Fibroblast of mammary gland (primary cell): ENCODE measurements at regions not wholly inside any gene's neighbourhood (a gene's known extent, or its start where the extent isn't known, plus 50 kb on each side); places are given as distances from the start of the nearest gene placed in this dataset.

ENCODE experiments used
- DNase-seq: peaks from one replicate; pipeline ENCODE4 v3.0.0-alpha.2; 2010; ENCODE audit warnings: low read depth
- H3K4me3 ChIP-seq: 2 replicates; pipeline ENCODE4 v1.5.1; 2011; ENCODE audit warnings: low read depth, mild to moderate bottlenecking, low read length, moderate library complexity; ENCODE audit not compliant: control insufficient read depth
- TF ChIP-seq, protein P1 (sequence below): conservative IDR thresholded peaks from 2 replicates; pipeline ENCODE4 v1.5.1; 2011; ENCODE audit warnings: low read depth, low read length, inconsistent platforms; ENCODE audit not compliant: control insufficient read depth, insufficient read depth

DNA sequence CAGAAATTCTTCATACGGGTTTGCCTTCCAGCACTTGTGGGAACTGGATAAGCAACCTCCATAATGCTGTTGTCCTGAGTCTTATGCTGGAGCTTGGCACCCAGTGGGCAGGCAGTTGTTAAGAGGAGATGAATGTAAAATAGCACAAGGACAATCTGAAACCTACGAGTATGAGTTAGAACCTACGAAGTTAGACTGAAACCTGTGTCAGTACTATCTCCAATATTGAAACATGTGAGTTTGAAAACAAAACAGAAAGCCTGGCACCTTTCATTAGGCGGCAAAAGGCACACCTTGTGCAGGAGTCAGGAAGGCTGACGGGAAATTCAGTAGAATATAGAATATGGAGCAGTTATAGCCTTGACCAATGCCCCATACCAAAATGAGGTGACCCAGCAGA lies 489.7 kb upstream of the RGS18 start:
- DNase-seq: no peak
- TF ChIP-seq, protein P1, sequence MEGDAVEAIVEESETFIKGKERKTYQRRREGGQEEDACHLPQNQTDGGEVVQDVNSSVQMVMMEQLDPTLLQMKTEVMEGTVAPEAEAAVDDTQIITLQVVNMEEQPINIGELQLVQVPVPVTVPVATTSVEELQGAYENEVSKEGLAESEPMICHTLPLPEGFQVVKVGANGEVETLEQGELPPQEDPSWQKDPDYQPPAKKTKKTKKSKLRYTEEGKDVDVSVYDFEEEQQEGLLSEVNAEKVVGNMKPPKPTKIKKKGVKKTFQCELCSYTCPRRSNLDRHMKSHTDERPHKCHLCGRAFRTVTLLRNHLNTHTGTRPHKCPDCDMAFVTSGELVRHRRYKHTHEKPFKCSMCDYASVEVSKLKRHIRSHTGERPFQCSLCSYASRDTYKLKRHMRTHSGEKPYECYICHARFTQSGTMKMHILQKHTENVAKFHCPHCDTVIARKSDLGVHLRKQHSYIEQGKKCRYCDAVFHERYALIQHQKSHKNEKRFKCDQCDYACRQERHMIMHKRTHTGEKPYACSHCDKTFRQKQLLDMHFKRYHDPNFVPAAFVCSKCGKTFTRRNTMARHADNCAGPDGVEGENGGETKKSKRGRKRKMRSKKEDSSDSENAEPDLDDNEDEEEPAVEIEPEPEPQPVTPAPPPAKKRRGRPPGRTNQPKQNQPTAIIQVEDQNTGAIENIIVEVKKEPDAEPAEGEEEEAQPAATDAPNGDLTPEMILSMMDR: no peak

DNA sequence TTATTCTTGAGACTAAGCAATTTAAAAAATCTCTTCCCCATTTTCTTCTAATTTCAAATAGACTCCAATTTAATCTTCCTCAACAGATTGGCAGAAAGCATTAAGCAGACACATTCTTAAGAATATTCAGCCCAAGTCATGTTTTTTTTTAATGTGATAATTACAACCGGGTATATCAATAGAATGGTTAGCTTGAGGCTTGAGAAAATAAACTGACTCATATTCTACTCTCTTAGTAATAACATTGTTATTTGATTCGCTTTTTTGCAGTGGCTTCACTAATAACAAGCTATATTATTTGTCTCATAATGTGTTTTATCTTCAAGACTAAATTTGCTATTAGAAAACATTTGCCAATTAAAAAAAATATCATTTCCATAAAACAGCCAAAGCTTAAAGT lies 488.6 kb upstream of the RGS18 start:
- no peak for DNase-seq
- TF ChIP-seq, protein P1: no peak
- no peak overlapping the region for H3K4me3 ChIP-seq

More for the DNA sequence above, 489.7 kb upstream of the RGS18 start:
- no peak overlapping the region for H3K4me3 ChIP-seq

DNA sequence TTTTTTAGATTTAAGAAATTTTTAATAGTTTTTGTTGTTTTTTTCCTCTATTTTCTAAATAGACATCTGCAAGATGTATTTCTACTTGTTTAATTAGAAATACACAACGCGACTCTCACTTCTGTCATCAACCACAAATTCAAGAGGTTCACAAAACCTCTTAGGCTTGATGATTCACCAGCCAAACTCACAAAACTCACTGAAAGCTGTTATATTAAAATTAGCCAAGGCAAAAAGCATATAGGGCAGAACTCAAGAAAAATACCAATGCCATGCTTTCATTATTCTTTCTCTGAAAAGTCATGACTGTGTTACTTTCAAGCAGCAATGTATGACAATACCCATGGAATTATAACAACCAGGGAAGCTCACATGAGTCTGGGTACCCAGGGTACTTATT lies 487.0 kb upstream of the RGS18 start:
- no peak for DNase-seq
- TF ChIP-seq, protein P1: no peak
- no peak overlapping the region for H3K4me3 ChIP-seq

DNA sequence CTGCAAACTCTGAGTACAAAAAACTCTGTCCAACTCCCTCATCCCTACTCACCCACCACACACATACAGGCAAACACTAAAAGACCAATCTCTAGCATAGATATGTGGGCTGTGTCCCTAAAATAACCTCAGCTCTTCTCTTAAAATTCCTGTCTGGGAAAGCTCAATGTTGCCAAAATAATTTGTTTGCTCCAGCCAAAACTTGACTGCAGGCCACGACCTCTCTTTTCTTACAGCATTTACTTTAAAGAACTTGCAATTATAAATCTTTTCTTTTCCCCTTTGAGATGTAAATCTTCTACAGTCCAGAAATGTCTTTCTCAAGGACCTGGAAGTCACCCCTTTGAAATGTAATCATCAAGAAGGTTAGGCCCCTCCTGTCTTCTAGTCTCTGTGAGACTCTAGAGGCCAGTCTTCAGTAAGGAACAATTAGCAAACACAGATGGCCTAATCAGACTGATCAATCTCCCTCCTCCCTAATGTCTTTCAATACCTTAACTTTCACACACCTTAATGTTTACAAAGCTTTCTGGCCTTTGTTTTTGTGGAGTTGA lies 483.6 kb upstream of the RGS18 start:
- TF ChIP-seq, protein P1: no peak
- DNase-seq: no peak
- H3K4me3 ChIP-seq: no peak overlapping the region

DNA sequence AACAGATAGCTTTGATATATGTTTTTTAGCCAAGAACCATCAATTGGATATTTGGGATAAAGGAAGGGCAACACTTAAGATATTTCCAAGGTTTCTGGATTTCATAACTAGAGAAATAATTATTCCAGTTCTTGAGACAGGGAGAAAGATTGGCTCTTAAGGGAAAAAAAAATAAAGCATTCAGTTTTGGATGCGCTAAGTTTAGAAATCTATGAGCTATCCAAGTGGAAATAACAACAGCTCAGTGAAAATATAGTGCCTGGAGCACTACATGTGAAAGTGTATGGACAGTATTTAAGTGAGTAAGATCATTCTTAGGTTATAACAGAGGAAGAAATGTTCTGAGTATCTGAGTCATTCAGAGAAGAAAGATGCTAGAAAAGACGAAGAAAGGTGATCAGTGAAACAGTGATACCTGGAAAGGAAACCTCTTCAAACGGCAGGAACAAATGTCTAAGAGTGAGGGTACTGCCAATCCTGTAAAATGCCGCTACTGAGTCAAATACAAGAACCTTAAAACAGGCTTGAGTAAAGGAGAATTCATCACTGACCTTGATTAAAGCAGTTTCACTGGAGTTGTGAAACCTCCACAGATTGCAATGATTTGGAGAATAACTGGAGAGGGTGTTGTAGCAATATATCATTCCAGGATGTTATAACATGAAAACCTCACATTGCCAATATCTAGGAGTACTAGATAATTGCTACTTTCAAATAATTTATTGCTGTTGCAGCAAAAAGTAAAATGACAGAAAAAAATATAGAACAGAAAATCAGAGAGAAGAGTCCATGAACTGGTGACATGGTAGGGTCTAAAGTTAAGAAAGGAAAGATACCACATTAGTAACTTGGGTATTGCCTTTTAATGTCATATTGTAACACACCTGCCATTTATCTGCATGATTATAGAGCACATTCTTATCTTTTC lies 482.1 kb upstream of the RGS18 start:
- no peak for DNase-seq
- H3K4me3 ChIP-seq: no peak overlapping the region
- TF ChIP-seq, protein P1: no peak

DNA sequence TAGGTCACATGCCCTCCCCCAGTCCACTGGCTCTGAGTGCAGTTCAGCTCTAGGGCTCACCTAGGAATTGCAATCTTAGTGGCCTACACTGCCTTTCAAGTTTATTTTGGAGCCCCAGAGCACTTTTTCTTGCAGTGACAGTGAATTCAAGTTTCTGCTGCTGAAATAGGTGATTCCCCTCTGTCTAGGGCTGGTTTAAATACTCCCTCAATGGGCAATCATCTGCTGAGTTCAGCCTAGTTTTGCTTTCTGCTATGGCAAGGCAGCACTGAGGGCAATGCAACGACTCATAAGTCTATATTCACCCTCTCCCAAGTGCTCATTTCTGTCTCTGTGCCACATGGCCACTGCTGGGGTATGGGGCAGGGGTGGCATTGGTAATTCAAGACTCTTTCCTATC lies 472.6 kb upstream of the RGS18 start:
- H3K4me3 ChIP-seq: no peak overlapping the region
- no peak for DNase-seq

More for the DNA sequence above, 472.6 kb upstream of the RGS18 start:
- TF ChIP-seq, protein P1: no peak
